Parathyroid adenoma (tissue), 2 donors: ENCODE measurements at regions not wholly inside any gene's neighbourhood (a gene's known extent, or its start where the extent isn't known, plus 50 kb on each side); places are given as distances from the start of the nearest gene placed in this dataset.

Source experiments
- H2AFZ ChIP-seq: fragments of 300-600 bp; sonication (generic); one replicate; pipeline ENCODE4 v1.7.0; 2017; ENCODE audit warnings: antibody characterized with exemption, mild to moderate bottlenecking
- H3K27ac ChIP-seq: fragments of 300-600 bp; sonication (generic); one replicate; pipeline ENCODE4 v1.7.0; 2017
- H3K27me3 ChIP-seq: fragments of 300-600 bp; sonication (generic); one replicate; pipeline ENCODE4 v1.7.0; 2017; ENCODE audit warnings: low read length; ENCODE audit not compliant: control insufficient read depth, insufficient read depth
- H3K36me3 ChIP-seq: fragments of 300-600 bp; sonication (generic); one replicate; pipeline ENCODE4 v1.7.0; 2017; ENCODE audit warnings: low read length; ENCODE audit not compliant: control insufficient read depth, insufficient read depth
- H3K4me1 ChIP-seq: fragments of 300-600 bp; sonication (generic); one replicate; pipeline ENCODE4 v1.7.0; 2017; ENCODE audit warnings: control low read depth
- H3K4me2 ChIP-seq: fragments of 300-600 bp; sonication (generic); one replicate; pipeline ENCODE4 v1.7.0; 2017; ENCODE audit warnings: low read length
- H3K4me3 ChIP-seq: fragments of 300-600 bp; sonication (generic); one replicate; pipeline ENCODE4 v1.7.0; 2017; ENCODE audit warnings: low read depth, low read length
- H3K79me2 ChIP-seq: fragments of 300-600 bp; sonication (generic); one replicate; pipeline ENCODE4 v1.7.0; 2017; ENCODE audit warnings: control low read depth
- H3K9ac ChIP-seq: fragments of 300-600 bp; sonication (generic); one replicate; pipeline ENCODE4 v1.7.0; 2017; ENCODE audit warnings: mild to moderate bottlenecking
- H3K9me3 ChIP-seq: fragments of 300-600 bp; sonication (generic); one replicate; pipeline ENCODE4 v1.7.0; 2017; ENCODE audit warnings: low read length; ENCODE audit not compliant: control insufficient read depth
- TF ChIP-seq, protein P1 (sequence below): fragments of 300-600 bp; sonication (generic); IDR thresholded peaks from one replicate; pipeline ENCODE4 v1.7.0; 2017; ENCODE audit warnings: antibody characterized with exemption, mild to moderate bottlenecking
- donor health status: primary hyperparathyroidism.

DNA sequence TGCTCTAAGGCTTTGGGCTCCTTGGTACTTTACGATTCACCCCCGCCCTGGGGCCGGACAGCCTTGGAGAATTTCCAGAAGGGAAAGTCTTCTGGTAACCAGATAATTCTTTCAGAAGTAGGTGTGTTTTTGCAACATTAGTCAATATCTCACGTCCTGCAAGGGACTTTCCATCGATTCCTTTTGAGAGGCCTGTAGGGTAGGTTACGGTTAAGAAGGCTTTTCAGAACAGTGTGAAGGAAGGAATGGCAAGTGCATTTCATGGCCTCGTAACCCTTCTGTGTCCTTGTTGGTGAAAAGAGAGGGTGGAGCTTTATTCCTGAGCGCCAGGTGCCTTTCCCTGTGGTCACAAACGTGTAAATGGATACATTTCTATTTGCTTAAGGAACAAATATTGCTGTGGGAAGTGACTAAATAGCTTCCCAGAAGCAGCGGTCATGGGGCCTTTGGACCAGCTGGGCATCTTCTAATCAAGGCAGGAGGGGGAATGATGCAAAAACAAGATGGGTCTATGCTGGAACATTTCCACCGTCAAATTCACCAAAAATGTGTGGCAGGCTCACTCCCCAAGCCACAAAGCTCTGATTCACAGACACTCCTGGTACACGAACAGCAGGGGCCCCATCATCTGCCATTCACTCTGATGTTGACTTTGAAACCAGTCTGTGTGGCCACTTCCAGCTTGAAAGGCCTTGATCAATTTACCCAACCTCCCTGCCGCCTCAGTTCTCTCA lies 99.2 kb downstream of the ANKRD10 start:
- Histone ChIP-seq H3K36me3 (no peaks in the 10 kb centered on the region), H3K4me2 (no peak overlapping the region), H3K27me3 (no peaks in the 10 kb centered on the region), H3K79me2 (no peaks in the 10 kb centered on the region), H3K4me1 (peaks cover 2% of the 10 kb centered on the region), H3K9ac (no peak overlapping the region), H3K27ac (no peak overlapping the region), H2AFZ (no peak overlapping the region), H3K4me3 (no peak overlapping the region), H3K9me3 (no peaks in the 10 kb centered on the region)
- TF ChIP-seq, protein P1, sequence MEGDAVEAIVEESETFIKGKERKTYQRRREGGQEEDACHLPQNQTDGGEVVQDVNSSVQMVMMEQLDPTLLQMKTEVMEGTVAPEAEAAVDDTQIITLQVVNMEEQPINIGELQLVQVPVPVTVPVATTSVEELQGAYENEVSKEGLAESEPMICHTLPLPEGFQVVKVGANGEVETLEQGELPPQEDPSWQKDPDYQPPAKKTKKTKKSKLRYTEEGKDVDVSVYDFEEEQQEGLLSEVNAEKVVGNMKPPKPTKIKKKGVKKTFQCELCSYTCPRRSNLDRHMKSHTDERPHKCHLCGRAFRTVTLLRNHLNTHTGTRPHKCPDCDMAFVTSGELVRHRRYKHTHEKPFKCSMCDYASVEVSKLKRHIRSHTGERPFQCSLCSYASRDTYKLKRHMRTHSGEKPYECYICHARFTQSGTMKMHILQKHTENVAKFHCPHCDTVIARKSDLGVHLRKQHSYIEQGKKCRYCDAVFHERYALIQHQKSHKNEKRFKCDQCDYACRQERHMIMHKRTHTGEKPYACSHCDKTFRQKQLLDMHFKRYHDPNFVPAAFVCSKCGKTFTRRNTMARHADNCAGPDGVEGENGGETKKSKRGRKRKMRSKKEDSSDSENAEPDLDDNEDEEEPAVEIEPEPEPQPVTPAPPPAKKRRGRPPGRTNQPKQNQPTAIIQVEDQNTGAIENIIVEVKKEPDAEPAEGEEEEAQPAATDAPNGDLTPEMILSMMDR: no peak

DNA sequence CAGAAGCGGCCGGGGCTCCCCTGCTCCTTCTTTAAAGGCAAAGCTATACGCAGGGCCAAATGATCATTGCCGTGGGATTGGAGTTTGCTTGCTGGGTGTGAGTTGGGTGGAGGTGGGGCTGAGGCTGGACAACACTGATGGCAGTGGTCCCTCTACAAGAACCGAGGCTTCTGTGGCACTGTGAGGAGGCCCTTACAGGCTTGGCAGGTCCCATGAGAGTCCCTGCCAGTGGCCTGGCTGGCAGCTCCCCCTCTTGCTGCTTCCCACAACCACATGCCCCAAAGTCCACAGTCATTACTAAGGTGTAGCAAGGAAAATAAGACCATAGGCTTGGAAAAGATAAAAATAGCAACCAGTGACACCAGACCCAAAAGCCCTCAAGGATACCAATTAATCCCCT lies 98.4 kb downstream of the ANKRD10 start:
- H3K9me3 ChIP-seq: no peaks in the 10 kb centered on the region
- H3K4me2 ChIP-seq: no peak overlapping the region
- no peaks in the 10 kb centered on the region for H3K27me3 ChIP-seq
- H3K27ac ChIP-seq: no peak overlapping the region
- no peak overlapping the region for H3K4me3 ChIP-seq
- H2AFZ ChIP-seq: no peak overlapping the region
- no peaks in the 10 kb centered on the region for H3K36me3 ChIP-seq
- H3K79me2 ChIP-seq: no peaks in the 10 kb centered on the region
- peaks cover 2% of the 10 kb centered on the region for H3K4me1 ChIP-seq
- TF ChIP-seq, protein P1: no peak
- H3K9ac ChIP-seq: no peak overlapping the region

DNA sequence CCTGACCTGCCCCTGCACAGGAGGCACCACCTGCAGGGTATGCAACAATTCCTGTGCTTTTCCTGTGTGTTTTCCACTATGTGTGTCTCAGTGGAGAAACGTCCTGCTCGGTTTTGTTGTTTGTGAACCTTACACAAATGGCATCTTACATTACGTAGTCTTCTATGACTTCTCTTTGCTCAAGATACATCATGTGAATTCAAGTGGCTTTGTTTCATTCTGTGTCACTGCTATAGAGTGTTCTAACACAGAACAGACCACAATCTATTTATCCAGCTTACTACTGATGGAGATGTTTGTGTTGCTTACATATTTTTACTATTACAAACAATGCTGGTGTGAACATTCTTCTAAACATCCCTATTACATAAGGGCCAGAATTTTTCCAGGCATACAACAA lies 97.7 kb downstream of the ANKRD10 start:
- Histone ChIP-seq H3K4me2 (no peak overlapping the region), H3K4me3 (no peak overlapping the region), H3K27ac (no peak overlapping the region), H3K9ac (no peak overlapping the region), H2AFZ (no peak overlapping the region), H3K36me3 (no peaks in the 10 kb centered on the region), H3K79me2 (no peaks in the 10 kb centered on the region), H3K9me3 (no peaks in the 10 kb centered on the region), H3K27me3 (no peaks in the 10 kb centered on the region), H3K4me1 (peaks cover 2% of the 10 kb centered on the region)
- TF ChIP-seq, protein P1: no peak

DNA sequence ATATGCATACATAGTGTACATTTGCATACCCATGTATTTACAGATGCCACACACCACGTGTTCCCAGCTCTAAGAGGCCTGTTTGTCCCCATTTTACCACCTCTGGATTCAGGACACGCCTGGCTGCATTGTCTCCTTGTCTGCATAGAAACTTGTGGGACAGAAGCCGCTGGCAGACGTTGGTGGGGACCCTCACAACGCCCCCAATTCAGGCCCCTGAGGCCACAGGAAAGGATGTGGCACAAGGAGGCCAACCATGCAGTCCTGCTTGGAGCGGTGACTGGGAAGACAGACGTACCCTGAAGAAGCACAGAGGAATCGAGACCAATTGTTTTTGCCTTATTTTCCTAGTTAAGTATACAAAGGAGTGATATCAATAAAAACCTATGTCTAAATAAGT lies 96.1 kb downstream of the ANKRD10 start:
- TF ChIP-seq, protein P1: no peak
- Histone ChIP-seq H3K9ac (no peak overlapping the region), H3K27me3 (no peaks in the 10 kb centered on the region), H3K79me2 (no peaks in the 10 kb centered on the region), H3K36me3 (no peaks in the 10 kb centered on the region), H3K4me3 (no peak overlapping the region), H3K27ac (no peak overlapping the region), H3K4me1 (peaks cover 2% of the 10 kb centered on the region), H3K4me2 (no peak overlapping the region), H2AFZ (no peak overlapping the region), H3K9me3 (no peaks in the 10 kb centered on the region)
